MM.1S (cell line): ENCODE measurements at regions not wholly inside any gene's neighbourhood (a gene's known extent, or its start where the extent isn't known, plus 50 kb on each side); places are given as distances from the start of the nearest gene placed in this dataset.
"Not testable (repeated sequence)": the region's sequence is repeated elsewhere in the genome, so short reads cannot be mapped to it uniquely, and the experiment has no call there.

Source experiments
- DNase-seq: peaks from one replicate; pipeline ENCODE4 v3.0.0-alpha.2; 2015
- H2AFZ ChIP-seq: fragments of 300-600 bp; sonication (generic); 2 replicates; pipeline ENCODE4 v1.6.0; 2016; ENCODE audit warnings: antibody characterized with exemption, low read length
- H3F3A ChIP-seq: fragments of 300-600 bp; sonication (generic); 2 replicates; pipeline ENCODE4 v1.6.1; 2016; ENCODE audit warnings: mild to moderate bottlenecking, antibody characterized with exemption, low read length, moderate library complexity, mixed read lengths; ENCODE audit not compliant: insufficient read depth
- H3K27ac ChIP-seq: fragments of 300-600 bp; sonication (generic); 2 replicates; pipeline ENCODE4 v1.5.1; 2016; ENCODE audit warnings: mild to moderate bottlenecking, low read length
- H3K27me3 ChIP-seq: fragments of 300-600 bp; sonication (generic); replicated peaks from 2 replicates; pipeline ENCODE4 v1.6.0; 2016; ENCODE audit warnings: low read length; ENCODE audit not compliant: insufficient read depth
- H3K36me3 ChIP-seq: fragments of 300-600 bp; sonication (generic); replicated peaks from 2 replicates; pipeline ENCODE4 v1.6.1; 2016; ENCODE audit warnings: mild to moderate bottlenecking, low read length, mixed read lengths; ENCODE audit not compliant: insufficient read depth
- H3K4me1 ChIP-seq: fragments of 300-600 bp; sonication (generic); 2 replicates; pipeline ENCODE4 v1.6.1; 2016; ENCODE audit warnings: low read length, mixed read lengths
- H3K4me2 ChIP-seq: fragments of 300-600 bp; sonication (generic); 2 replicates; pipeline ENCODE4 v1.6.0; 2016; ENCODE audit warnings: low read depth, low read length
- H3K4me3 ChIP-seq: fragments of 300-600 bp; sonication (generic); 2 replicates; pipeline ENCODE4 v1.5.1; 2016; ENCODE audit warnings: low read length, mixed read lengths
- H3K79me2 ChIP-seq: fragments of 300-600 bp; sonication (generic); 2 replicates; pipeline ENCODE4 v1.6.1; 2016; ENCODE audit warnings: mixed run types, low read length, mixed read lengths
- H3K9ac ChIP-seq: fragments of 300-600 bp; sonication (generic); 2 replicates; pipeline ENCODE4 v1.6.1; 2016; ENCODE audit warnings: low read length, mixed read lengths
- H3K9me2 ChIP-seq: fragments of 300-600 bp; sonication (generic); replicated peaks from 2 replicates; pipeline ENCODE4 v1.6.1; 2016; ENCODE audit warnings: mild to moderate bottlenecking, low read length, mixed read lengths; ENCODE audit not compliant: insufficient read depth
- H3K9me3 ChIP-seq: fragments of 300-600 bp; sonication (generic); replicated peaks from 2 replicates; pipeline ENCODE4 v1.6.1; 2016; ENCODE audit warnings: mild to moderate bottlenecking, low read length, mixed read lengths; ENCODE audit not compliant: insufficient read depth
- H4K20me1 ChIP-seq: fragments of 300-600 bp; sonication (generic); 2 replicates; pipeline ENCODE4 v1.6.1; 2016; ENCODE audit warnings: mild to moderate bottlenecking, low read length, moderate library complexity, mixed read lengths; ENCODE audit not compliant: insufficient read depth
- CTCF ChIP-seq: fragments of 300-600 bp; sonication (generic); IDR thresholded peaks from 2 replicates; pipeline ENCODE4 v1.5.1; 2016; ENCODE audit warnings: antibody characterized with exemption, low read length, mixed read lengths
- EZH2 ChIP-seq: fragments of 300-600 bp; sonication (generic); optimal IDR thresholded peaks from 2 replicates; pipeline ENCODE3; 2017; ENCODE audit warnings: low read depth, mild to moderate bottlenecking, antibody characterized with exemption, low read length, mixed read lengths
- EZH2phosphoT487 ChIP-seq: fragments of 300-600 bp; sonication (generic); IDR thresholded peaks from 2 replicates; pipeline ENCODE4 v1.6.1; 2018; ENCODE audit warnings: antibody characterized with exemption, low read length

- Histone ChIP-seq H3K9me3 (no peaks in the 10 kb centered on the region), H3F3A (no peaks in the 10 kb centered on the region), H3K79me2 (no peaks in the 10 kb centered on the region), H3K4me2 (no peak overlapping the region), H3K4me3 (no peak overlapping the region), H3K9ac (no peak overlapping the region), H3K27me3 (no peaks in the 10 kb centered on the region; the same call in 1 of the 2 replicates), H3K4me1 (no peaks in the 10 kb centered on the region), H3K27ac (no peak overlapping the region), H4K20me1 (no peaks in the 10 kb centered on the region), H3K36me3 (no peaks in the 10 kb centered on the region), H3K9me2 (no peaks in the 10 kb centered on the region), H2AFZ (no peak overlapping the region)
- no peak for DNase-seq
- no peak for TF ChIP-seq EZH2phosphoT487
Observed at GRCh38 chr12:131311764-131312163, 358.1 kb downstream of the ADGRD1 start.

DNA sequence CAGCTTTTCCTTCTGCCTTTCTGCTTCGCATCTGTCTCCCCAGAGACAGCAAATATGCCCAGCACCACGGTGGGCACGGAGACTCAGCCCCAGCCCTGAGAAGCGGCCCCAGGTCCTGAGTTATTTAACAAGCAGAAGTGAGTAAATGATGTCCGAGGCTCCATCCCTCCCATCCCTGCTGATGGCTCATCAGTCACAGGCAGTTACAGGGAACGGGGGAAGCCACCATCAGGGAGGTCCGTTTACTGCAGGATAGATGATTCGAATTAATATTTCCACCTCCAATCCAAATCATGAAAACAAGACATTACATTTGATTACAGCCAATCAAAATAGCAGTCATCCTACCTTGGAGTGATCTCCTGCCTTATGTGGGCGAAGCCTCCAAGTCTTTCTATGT lies 358.7 kb downstream of the ADGRD1 start:
- not testable (repeated sequence) for H3K27ac ChIP-seq, H3F3A ChIP-seq, H3K4me3 ChIP-seq, H3K4me1 ChIP-seq, DNase-seq, H2AFZ ChIP-seq, H3K9me2 ChIP-seq, H3K9me3 ChIP-seq, H3K36me3 ChIP-seq, H3K79me2 ChIP-seq, H3K27me3 ChIP-seq, H3K4me2 ChIP-seq, H3K9ac ChIP-seq, H4K20me1 ChIP-seq

- Histone ChIP-seq H3K79me2 (no peaks in the 10 kb centered on the region), H2AFZ (no peak overlapping the region), H3K4me1 (no peaks in the 10 kb centered on the region), H4K20me1 (no peaks in the 10 kb centered on the region), H3K27me3 (no peaks in the 10 kb centered on the region; the same call in 1 of the 2 replicates), H3K36me3 (no peaks in the 10 kb centered on the region), H3K4me3 (no peak overlapping the region), H3K27ac (no peak overlapping the region), H3K9me3 (no peaks in the 10 kb centered on the region), H3K9ac (no peak overlapping the region), H3F3A (no peaks in the 10 kb centered on the region), H3K4me2 (no peak overlapping the region), H3K9me2 (no peaks in the 10 kb centered on the region)
- TF ChIP-seq EZH2phosphoT487 = no peak
- no peak for TF ChIP-seq EZH2
- no peak for TF ChIP-seq CTCF
- DNase-seq = no peak
Observed at GRCh38 chr12:131312793-131313545, 359.3 kb downstream of the ADGRD1 start.

GRCh38 chr12:131313635-131314034 lies 359.9 kb downstream of the ADGRD1 start:
- DNase-seq = no peak
- TF ChIP-seq EZH2 (no peak), EZH2phosphoT487 (no peak), CTCF (no peak)
- H4K20me1 ChIP-seq = no peaks in the 10 kb centered on the region

More at GRCh38 chr12:131313635-131314034, 359.9 kb downstream of the ADGRD1 start:
- Histone ChIP-seq H3K79me2 (no peaks in the 10 kb centered on the region), H3K4me1 (no peaks in the 10 kb centered on the region), H2AFZ (no peak overlapping the region), H3K27me3 (no peaks in the 10 kb centered on the region; the same call in 1 of the 2 replicates), H3K9me2 (no peaks in the 10 kb centered on the region), H3F3A (no peaks in the 10 kb centered on the region), H3K36me3 (no peaks in the 10 kb centered on the region), H3K9me3 (no peaks in the 10 kb centered on the region), H3K27ac (no peak overlapping the region), H3K9ac (no peak overlapping the region), H3K4me2 (no peak overlapping the region), H3K4me3 (no peak overlapping the region)
